Suprapubic skin (tissue), 4 donors: ENCODE measurements at regions not wholly inside any gene's neighbourhood (a gene's known extent, or its start where the extent isn't known, plus 50 kb on each side); places are given as distances from the start of the nearest gene placed in this dataset.

ENCODE experiments used
- DNase-seq, 2 donors: peaks; one replicate each; pipeline ENCODE4 v3.0.0-alpha.2; 2019; ENCODE audit warnings: low spot score in 2 of 2
- H3K27ac ChIP-seq: fragments of 200-600 bp; sonication (generic); one replicate; pipeline ENCODE4 v1.5.1; 2019
- H3K27me3 ChIP-seq: fragments of 200-600 bp; sonication (generic); one replicate; pipeline ENCODE4 v1.5.1; 2019
- H3K36me3 ChIP-seq: fragments of 200-600 bp; sonication (generic); one replicate; pipeline ENCODE4 v1.5.1; 2019
- H3K4me1 ChIP-seq: fragments of 200-600 bp; sonication (generic); one replicate; pipeline ENCODE4 v1.5.1; 2019
- H3K4me3 ChIP-seq: fragments of 200-600 bp; sonication (generic); one replicate; pipeline ENCODE4 v1.5.1; 2019; ENCODE audit warnings: mild to moderate bottlenecking
- H3K9me3 ChIP-seq: fragments of 200-600 bp; sonication (generic); one replicate; pipeline ENCODE4 v1.5.1; 2019
- EP300 ChIP-seq: sonication (generic); formaldehyde crosslinking; IDR thresholded peaks from one replicate; pipeline ENCODE4 v1.6.1; 2017; ENCODE audit warnings: antibody characterized with exemption
- POLR2A ChIP-seq, 2 donors: fragments of 450-650 bp; IDR thresholded peaks; one replicate each; pipeline ENCODE4 v1.6.1; 2017; ENCODE audit warnings: antibody characterized with exemption in 2 of 2, mild to moderate bottlenecking in 2 of 2, moderate library complexity in 2 of 2
- POLR2AphosphoS5 ChIP-seq, 3 donors: sonication (generic); formaldehyde crosslinking; IDR thresholded peaks; one replicate each; pipeline ENCODE4 v1.6.1; 2017; ENCODE audit warnings: antibody characterized with exemption in 3 of 3
- WGBS: methylation state at CpG from one replicate; pipeline ENCODE4 v1.1.5; 2018; 5-methylcytosine and 5-hydroxymethylcytosine counted together
- TF ChIP-seq, protein P1 (sequence below), 2 donors: fragments of 200-600 bp in 1 of 2; fragments of 450-650 bp in 1 of 2; sonication (generic) in 1 of 2; IDR thresholded peaks; one replicate each; pipeline ENCODE4 v1.5.1; 2016 to 2019; ENCODE audit warnings: antibody characterized with exemption in 2 of 2, mild to moderate bottlenecking in 1 of 2, moderate library complexity in 1 of 2

DNA sequence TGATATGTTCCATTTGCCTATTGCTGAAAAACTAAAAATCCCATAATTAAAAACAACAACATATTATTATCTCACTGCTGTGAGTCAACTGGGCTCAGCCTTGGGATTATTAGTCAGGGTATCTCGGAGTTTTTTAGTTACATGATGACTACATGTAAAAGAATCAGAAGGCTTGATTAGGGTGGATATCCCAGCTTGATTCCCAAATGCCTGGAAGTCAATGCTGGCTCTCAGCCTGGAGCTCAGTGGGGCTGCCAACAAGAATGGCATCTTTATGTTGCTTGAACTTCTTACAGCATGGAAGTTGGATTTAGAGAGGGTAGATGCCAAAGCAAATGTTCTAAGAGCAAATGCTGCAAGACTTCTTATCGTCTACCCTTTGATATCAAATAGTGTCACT lies 278.5 kb downstream of the PLOD2 start:
- Histone ChIP-seq H3K4me1 (no peaks in the 10 kb centered on the region), H3K27ac (no peak overlapping the region), H3K9me3 (no peaks in the 10 kb centered on the region), H3K4me3 (no peak overlapping the region), H3K27me3 (no peaks in the 10 kb centered on the region), H3K36me3 (no peaks in the 10 kb centered on the region)
- TF ChIP-seq EP300 (no peak), POLR2A (IDR thresholded peaks at IDR 0.05) (no peak), POLR2AphosphoS5 (IDR thresholded peaks at IDR 0.05) (no peak)
- TF ChIP-seq, protein P1, sequence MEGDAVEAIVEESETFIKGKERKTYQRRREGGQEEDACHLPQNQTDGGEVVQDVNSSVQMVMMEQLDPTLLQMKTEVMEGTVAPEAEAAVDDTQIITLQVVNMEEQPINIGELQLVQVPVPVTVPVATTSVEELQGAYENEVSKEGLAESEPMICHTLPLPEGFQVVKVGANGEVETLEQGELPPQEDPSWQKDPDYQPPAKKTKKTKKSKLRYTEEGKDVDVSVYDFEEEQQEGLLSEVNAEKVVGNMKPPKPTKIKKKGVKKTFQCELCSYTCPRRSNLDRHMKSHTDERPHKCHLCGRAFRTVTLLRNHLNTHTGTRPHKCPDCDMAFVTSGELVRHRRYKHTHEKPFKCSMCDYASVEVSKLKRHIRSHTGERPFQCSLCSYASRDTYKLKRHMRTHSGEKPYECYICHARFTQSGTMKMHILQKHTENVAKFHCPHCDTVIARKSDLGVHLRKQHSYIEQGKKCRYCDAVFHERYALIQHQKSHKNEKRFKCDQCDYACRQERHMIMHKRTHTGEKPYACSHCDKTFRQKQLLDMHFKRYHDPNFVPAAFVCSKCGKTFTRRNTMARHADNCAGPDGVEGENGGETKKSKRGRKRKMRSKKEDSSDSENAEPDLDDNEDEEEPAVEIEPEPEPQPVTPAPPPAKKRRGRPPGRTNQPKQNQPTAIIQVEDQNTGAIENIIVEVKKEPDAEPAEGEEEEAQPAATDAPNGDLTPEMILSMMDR (IDR thresholded peaks at IDR 0.05): no peak
- no peak for DNase-seq
- WGBS: 39% methylated on average over 2 of the region's 2 CpGs

DNA sequence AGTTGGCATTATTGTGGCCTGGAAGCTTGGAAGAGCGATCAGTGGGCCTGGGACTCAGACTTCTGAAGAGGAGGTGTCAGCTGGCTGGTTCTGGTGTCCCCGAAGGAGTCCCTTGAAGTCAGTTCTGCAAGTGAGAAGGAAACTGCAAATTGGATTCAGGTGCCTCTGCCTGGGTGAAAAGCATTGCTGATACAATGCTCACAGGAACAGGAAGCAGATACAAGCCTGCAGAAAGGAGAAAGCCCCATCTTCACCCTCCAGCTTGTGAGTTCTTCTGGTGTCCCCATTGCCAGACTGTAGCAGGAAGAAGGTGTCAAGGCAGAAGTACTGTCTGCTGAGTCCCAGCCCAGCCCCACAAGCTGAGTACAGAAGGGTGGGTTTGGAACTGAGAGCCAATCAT lies 271.3 kb downstream of the PLOD2 start:
- WGBS: 56% methylated on average over 2 of the region's 2 CpGs
- H3K27ac ChIP-seq: no peak overlapping the region
- no peak overlapping the region for H3K4me3 ChIP-seq
- TF ChIP-seq POLR2AphosphoS5 (IDR thresholded peaks at IDR 0.05) (no peak), POLR2A (IDR thresholded peaks at IDR 0.05) (no peak), EP300 (no peak)
- TF ChIP-seq, protein P1 (IDR thresholded peaks at IDR 0.05): no peak
- no peaks in the 10 kb centered on the region for H3K4me1 ChIP-seq
- no peaks in the 10 kb centered on the region for H3K36me3 ChIP-seq
- no peaks in the 10 kb centered on the region for H3K27me3 ChIP-seq
- no peaks in the 10 kb centered on the region for H3K9me3 ChIP-seq
- DNase-seq: no peak

DNA sequence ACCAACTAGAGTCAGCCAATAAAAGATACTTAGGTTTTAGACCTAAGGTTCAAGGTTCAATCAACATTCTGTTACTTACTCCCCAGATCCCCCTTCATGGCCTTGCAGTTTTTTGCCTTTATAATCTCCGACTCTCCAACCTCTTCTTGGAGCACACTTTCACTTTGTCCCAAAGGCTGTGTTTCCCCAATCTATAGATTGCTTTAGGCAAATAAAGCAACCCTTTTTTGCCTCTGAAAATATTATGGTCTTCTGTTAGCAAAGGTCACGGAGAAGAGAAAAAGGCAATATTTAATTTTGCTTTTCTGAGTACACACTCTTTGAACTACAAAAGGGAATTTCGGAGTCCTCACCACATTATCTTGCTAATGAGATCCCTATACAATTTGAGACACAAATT lies 268.1 kb downstream of the PLOD2 start:
- no peaks in the 10 kb centered on the region for H3K27me3 ChIP-seq
- H3K4me3 ChIP-seq: no peak overlapping the region
- H3K27ac ChIP-seq: no peak overlapping the region
- H3K36me3 ChIP-seq: no peaks in the 10 kb centered on the region
- no peak for TF ChIP-seq POLR2A (IDR thresholded peaks at IDR 0.05)
- TF ChIP-seq, protein P1 (IDR thresholded peaks at IDR 0.05): no peak
- TF ChIP-seq POLR2AphosphoS5 (IDR thresholded peaks at IDR 0.05): no peak
- no peak for TF ChIP-seq EP300
- no peak for DNase-seq
- WGBS: 80% methylated on average over 3 of the region's 3 CpGs
- H3K9me3 ChIP-seq: no peaks in the 10 kb centered on the region
- no peaks in the 10 kb centered on the region for H3K4me1 ChIP-seq

DNA sequence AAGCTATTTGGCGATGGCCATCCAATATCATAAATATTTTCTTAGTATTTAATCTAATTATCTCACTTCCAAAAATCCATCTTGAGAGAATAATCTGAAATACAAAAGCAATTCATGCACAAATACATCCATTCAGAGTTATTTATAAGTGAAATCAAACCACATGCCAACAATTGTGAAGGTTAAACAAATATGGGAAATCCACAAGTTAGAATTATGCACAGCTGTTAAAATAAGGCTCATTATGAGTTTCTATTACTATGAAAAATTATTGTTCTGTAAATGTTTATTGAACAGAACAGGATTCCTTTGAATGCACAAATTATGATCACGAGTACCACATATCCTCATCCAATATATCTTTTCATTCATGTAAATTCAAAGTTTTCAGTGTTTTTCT lies 267.7 kb downstream of the PLOD2 start:
- H3K4me1 ChIP-seq: no peaks in the 10 kb centered on the region
- no peaks in the 10 kb centered on the region for H3K27me3 ChIP-seq
- no peaks in the 10 kb centered on the region for H3K36me3 ChIP-seq
- TF ChIP-seq, protein P1 (IDR thresholded peaks at IDR 0.05): no peak
- TF ChIP-seq EP300: no peak
- TF ChIP-seq POLR2AphosphoS5 (IDR thresholded peaks at IDR 0.05): no peak
- TF ChIP-seq POLR2A (IDR thresholded peaks at IDR 0.05): no peak
- no peaks in the 10 kb centered on the region for H3K9me3 ChIP-seq
- no peak overlapping the region for H3K27ac ChIP-seq
- 81% methylated on average over 2 of the region's 2 CpGs for WGBS
- H3K4me3 ChIP-seq: no peak overlapping the region
- DNase-seq: no peak

DNA sequence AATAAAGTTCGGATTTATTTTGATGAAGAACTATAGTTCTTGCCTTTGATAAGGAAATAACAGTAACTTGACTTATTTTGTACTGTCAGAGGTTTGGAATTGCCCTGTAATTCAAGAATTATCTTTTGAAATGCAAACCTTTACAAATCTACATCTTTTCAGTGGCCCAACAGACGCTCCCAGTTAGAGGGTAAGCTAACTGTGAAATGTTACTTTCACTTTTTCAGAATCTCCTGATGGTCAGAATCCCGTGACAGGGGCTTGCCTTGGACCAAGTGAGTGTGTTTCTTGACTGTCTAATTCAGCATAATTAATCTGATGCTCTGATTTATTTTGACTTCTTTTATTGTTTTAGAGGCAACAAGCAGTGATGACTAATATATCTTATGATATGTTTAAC lies 262.5 kb downstream of the PLOD2 start:
- 55% methylated on average over 3 of the region's 3 CpGs for WGBS
- TF ChIP-seq, protein P1 (IDR thresholded peaks at IDR 0.05): no peak
- TF ChIP-seq POLR2A (IDR thresholded peaks at IDR 0.05): no peak
- H3K27me3 ChIP-seq: no peaks in the 10 kb centered on the region
- H3K4me1 ChIP-seq: no peaks in the 10 kb centered on the region
- H3K36me3 ChIP-seq: no peaks in the 10 kb centered on the region
- no peaks in the 10 kb centered on the region for H3K9me3 ChIP-seq
- H3K4me3 ChIP-seq: no peak overlapping the region
- DNase-seq: no peak
- H3K27ac ChIP-seq: no peak overlapping the region
